ENCODE measurements at regions not wholly inside any gene's neighbourhood (a gene's known extent, or its start where the extent isn't known, plus 50 kb on each side); places are given as distances from the start of the nearest gene placed in this dataset.
"Not testable (repeated sequence)": the region's sequence is repeated elsewhere in the genome, so short reads cannot be mapped to it uniquely, and the experiment has no call there.

DNA sequence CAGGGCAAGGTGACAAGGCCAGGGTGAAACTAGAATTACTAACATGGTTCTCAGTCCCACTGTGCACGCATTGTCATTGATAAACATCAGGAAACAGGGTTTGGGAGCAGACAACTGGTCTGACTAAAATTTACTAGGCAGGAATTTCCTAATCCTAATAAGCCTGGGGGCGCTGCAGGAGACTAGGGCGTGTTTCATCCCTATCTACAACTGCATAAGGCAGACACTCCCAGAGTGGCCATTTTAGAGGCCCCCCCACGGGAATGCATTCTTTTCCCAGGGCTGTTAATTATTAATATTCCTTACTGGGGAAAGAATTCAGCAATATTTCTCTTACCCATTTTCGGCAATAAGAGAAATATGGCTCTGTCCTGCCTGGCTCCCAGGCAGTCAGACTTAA is 103.6 kb upstream of the PCDH20 start:
- DNase-seq; in situ Hi-C loops (cut with MboI; ENCODE audit: low pct_unique_long_range_greater_than_20kb, low sequenced_read_pairs): not testable (repeated sequence)

DNA sequence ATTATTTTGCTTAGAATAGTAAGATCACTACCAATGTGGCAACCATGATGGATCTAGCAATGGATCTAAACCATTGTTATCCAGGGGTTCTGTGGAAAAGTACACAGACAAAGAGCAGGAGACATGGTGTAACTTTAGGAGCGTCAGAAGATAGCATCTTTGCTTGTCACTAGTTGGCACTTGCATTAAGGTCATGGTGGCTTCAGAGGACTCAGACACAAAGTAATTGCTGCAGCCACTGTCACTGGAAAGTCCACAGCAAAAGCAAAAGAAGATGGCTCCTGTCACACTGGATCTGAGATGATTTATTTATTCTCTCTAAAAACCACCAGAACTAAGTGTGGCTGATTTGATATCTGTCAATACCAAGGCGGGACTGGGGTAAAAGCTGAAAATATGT is 93.3 kb upstream of the PCDH20 start:
- in situ Hi-C loops (cut with MboI; ENCODE audit: low pct_unique_long_range_greater_than_20kb, low sequenced_read_pairs): no loop called here
- DNase-seq: no peak

DNA sequence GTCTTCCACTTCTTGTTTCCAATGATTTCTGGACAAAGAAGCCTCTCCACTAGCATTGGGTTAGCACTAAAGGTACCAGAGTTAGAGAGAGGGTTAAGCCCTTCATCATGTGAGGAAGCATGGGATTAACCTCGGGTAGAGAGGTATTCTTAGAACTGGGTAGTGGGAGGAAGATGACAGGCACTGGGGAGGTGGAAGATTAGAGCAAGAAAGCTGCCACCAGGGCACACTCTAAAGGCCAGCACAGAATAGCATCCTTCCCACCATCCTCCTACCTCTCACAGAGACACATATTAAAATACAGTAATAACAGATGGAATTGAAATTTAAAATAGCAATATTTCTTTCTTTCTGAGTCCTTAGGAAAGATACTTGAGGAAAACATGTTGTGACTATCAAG is 84.5 kb upstream of the PCDH20 start:
- in situ Hi-C loops (cut with MboI; ENCODE audit: low pct_unique_long_range_greater_than_20kb, low sequenced_read_pairs): no loop called here
- DNase-seq: no peak

DNA sequence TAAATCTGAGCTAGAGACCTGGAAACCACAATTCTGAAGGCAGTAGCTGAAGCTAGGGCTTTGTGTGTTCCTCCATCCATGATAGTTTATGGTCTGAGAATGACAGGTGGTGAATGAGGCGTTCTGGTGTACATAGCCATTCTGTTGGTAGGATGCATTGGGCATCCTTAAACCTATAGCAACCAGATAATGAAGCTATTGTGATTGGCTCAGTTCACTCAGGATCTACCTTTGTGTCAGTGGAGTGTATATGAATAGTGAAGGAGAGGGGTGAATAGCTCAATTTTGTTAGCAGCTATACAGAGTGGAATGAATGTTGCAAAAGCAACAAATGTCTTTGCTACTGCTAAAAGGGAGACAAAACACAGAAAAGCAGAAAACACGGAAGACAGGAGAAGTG is 80.0 kb upstream of the PCDH20 start:
- in situ Hi-C loops (cut with MboI; ENCODE audit: low pct_unique_long_range_greater_than_20kb, low sequenced_read_pairs): no loop called here

DNA sequence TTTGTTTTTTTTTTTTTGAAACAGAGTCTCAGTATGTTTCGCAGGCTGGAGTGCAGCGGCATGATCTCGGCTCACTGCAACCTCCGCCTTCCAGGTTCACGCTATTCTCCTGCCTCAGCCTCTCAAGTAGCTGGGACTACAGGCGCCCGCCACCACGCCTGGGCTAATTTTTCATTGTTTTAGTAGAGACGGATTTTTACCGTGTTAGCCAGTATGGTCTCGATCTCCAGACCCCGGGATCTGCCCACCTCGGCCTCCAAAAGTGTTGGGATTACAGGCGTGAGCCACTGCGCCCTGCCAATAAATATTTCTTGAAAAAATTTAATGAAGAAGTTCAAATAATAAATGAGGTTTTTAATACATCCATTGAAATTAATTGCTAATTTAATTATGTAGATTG is 77.9 kb upstream of the PCDH20 start:
- DNase-seq; in situ Hi-C loops (cut with MboI; ENCODE audit: low pct_unique_long_range_greater_than_20kb, low sequenced_read_pairs): not testable (repeated sequence)

More for the DNA sequence above, 80.0 kb upstream of the PCDH20 start:
- DNase-seq: no peak

DNA sequence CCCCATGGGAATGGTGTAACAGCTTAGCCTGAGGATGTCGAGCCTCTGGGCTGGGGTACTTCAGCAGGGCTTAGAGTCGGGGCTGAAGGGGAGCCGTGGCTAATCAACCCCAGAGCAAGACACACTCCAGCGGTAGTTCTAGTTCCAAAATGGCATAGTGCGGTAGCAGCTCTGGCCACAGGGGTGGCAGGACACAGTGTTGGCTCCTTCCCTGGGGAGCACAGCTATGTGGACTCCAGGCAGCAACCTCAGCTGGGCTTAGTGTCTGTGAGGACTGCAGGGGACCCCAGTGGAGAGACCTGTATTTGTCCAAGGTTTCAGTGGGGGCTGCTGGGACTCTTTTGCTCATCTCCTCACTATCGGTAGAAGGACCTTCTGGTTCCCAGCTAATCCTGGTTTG is 70.8 kb upstream of the PCDH20 start:
- in situ Hi-C loops (cut with MboI; ENCODE audit: low pct_unique_long_range_greater_than_20kb, low sequenced_read_pairs): no loop called here

DNA sequence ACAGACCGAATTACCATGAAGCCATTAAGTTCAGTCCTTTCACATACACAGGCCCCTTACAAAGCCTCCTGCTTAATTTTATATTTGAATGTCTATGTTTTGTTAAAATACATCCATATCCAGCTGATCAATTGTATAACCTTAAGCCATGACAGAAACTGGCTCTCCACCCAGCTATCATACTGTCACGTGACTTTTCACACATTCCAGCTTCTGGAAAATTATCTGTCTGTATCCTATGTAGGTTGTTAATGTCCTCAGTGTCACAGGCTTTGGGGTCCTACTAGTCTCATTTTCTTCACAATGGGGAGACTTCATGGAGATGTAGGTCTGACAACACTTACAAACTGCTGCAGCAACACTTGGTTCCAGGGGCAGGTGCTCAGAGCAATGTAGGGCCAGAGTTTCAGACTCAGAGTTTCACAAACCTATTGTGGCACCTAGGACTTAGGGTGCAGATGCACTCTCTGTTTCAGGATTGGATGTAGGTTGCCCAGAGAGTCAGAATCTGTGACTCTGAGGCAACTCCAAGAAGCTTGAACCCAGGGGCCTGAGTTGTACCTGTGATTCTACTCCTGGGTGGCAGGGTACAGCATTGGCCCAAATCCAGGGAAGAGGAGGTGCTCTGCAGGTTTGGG is 69.6 kb upstream of the PCDH20 start:
- no peak for DNase-seq
- in situ Hi-C loops (cut with MboI; ENCODE audit: low pct_unique_long_range_greater_than_20kb, low sequenced_read_pairs): no loop called here

More for the DNA sequence above, 70.8 kb upstream of the PCDH20 start:
- DNase-seq: no peak

DNA sequence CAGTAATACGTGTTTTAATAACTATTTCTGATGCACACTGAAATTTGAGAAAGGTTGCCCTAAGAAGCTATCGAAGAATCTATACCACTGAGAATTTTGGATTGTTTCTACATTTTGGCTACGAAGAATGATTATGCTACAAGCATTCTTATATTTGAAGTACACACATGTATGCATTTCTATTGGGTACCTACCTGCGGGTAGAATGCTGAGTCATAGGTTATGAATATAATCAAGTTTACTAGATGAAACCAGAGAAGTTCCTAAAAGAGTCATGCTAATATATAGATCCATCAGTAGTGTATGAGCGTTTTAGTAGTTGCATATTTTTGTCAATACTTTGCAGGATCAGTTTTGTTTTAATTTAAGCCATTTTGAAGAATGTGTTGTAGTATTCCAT is 62.0 kb upstream of the PCDH20 start:
- in situ Hi-C loops (cut with MboI; ENCODE audit: low pct_unique_long_range_greater_than_20kb, low sequenced_read_pairs): no loop called here
- DNase-seq: no peak

DNA sequence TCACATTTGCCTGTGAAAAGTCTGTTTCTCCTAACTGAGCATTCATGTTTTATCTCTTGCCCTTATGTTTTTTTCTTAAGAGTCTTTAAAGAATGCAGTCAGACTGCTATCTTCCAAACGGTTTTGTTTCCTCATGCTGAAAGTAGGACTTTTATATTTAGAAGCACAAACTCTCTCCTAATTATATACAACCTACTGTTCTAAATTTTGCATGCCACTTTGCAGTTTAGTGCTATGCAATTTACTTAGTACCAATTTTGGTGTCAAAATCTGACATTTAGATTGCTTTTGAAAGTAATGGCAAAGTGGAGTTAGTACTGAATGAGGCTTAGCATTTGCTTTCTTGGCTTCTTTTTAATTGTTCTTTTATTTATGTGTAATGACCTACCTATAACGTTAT is 55.1 kb upstream of the PCDH20 start:
- no peak for DNase-seq
- in situ Hi-C loops (cut with MboI; ENCODE audit: low pct_unique_long_range_greater_than_20kb, low sequenced_read_pairs): no loop called here

DNA sequence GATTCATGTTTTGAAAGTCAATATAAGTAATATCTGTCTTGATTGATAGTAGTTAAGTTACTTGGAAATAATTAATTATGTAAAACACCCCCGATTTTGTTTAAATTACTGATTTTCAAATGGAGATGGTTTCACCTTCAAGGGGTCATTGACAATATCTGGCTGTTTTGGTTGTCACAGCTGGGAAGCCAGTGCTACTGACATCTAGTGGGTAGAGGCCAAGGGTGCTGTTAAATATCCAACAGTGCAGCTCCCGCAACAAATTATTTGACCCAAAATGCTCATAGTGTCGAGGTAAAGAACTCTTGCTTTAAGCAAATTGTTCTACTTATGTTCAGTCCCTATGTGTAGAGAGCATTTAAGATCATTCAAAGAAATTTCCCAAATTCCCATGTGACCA is 50.6 kb upstream of the PCDH20 start:
- in situ Hi-C loops (cut with MboI; ENCODE audit: low pct_unique_long_range_greater_than_20kb, low sequenced_read_pairs): no loop called here
- DNase-seq: no peak

All from KBM-7 (cell line).